BE2C (cell line): ENCODE measurements at regions not wholly inside any gene's neighbourhood (a gene's known extent, or its start where the extent isn't known, plus 50 kb on each side); places are given as distances from the start of the nearest gene placed in this dataset.

ENCODE experiments used
- DNase-seq: peaks from one replicate; pipeline ENCODE4 v3.0.0-alpha.2; 2020
- H3K27me3 ChIP-seq: fragments of 250-450 bp; sonication (Bioruptor Pico); 2 replicates; pipeline ENCODE4 v1.5.1; 2020; ENCODE audit warnings: mild to moderate bottlenecking
- H3K36me3 ChIP-seq: fragments of 250-450 bp; sonication (Bioruptor Pico); 2 replicates; pipeline ENCODE4 v1.5.1; 2020; ENCODE audit warnings: mild to moderate bottlenecking
- H3K4me1 ChIP-seq: fragments of 250-450 bp; sonication (Bioruptor Pico); 2 replicates; pipeline ENCODE4 v1.5.1; 2020
- H3K4me3 ChIP-seq: 2 replicates; pipeline ENCODE4 v1.5.1; 2011; ENCODE audit warnings: low read depth, low read length
- H3K9me3 ChIP-seq: fragments of 250-450 bp; sonication (Bioruptor Pico); 2 replicates; pipeline ENCODE4 v1.5.1; 2020
- CTCF ChIP-seq: IDR thresholded peaks from 2 replicates; pipeline ENCODE4 v1.5.1; 2012; ENCODE audit warnings: mild to moderate bottlenecking, low read depth, low read length

- no peak for TF ChIP-seq CTCF
- no peaks in the 10 kb centered on the region for H3K4me1 ChIP-seq
- H3K36me3 ChIP-seq: no peaks in the 10 kb centered on the region
- DNase-seq: no peak
- H3K4me3 ChIP-seq: no peak overlapping the region
- no peaks in the 10 kb centered on the region for H3K9me3 ChIP-seq
- no peaks in the 10 kb centered on the region for H3K27me3 ChIP-seq
Measured at GRCh38 chr2:194205568-194206227, 1451.3 kb upstream of the SLC39A10 start.

GRCh38 chr2:194203898-194204297 lies 1453.1 kb upstream of the SLC39A10 start:
- H3K27me3 ChIP-seq: no peaks in the 10 kb centered on the region
- no peak for TF ChIP-seq CTCF
- no peak overlapping the region for H3K4me3 ChIP-seq
- no peaks in the 10 kb centered on the region for H3K4me1 ChIP-seq
- no peaks in the 10 kb centered on the region for H3K36me3 ChIP-seq
- no peak for DNase-seq
- no peaks in the 10 kb centered on the region for H3K9me3 ChIP-seq

DNA sequence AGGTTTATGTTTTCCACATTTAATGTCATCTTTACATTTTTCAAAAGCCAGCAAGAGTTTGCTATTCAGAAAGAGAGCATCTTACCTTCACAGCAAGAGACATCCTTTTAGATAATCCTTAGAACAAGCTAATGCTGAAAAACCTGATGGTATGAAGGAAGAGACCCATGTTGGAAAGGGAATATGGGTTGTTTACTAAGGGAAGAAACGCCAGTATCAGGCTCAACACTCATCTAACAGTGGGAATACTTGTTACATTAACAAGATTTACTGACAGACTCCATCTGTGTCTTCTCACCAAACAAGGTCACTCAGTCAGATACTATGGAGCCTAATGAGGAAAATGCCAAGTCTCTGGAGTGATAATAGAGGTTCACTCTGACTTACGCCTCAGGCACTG lies 1474.1 kb upstream of the SLC39A10 start:
- no peaks in the 10 kb centered on the region for H3K27me3 ChIP-seq
- H3K36me3 ChIP-seq: no peaks in the 10 kb centered on the region
- no peak for DNase-seq
- no peaks in the 10 kb centered on the region for H3K4me1 ChIP-seq
- H3K9me3 ChIP-seq: no peaks in the 10 kb centered on the region
- no peak overlapping the region for H3K4me3 ChIP-seq
- TF ChIP-seq CTCF: no peak

DNA sequence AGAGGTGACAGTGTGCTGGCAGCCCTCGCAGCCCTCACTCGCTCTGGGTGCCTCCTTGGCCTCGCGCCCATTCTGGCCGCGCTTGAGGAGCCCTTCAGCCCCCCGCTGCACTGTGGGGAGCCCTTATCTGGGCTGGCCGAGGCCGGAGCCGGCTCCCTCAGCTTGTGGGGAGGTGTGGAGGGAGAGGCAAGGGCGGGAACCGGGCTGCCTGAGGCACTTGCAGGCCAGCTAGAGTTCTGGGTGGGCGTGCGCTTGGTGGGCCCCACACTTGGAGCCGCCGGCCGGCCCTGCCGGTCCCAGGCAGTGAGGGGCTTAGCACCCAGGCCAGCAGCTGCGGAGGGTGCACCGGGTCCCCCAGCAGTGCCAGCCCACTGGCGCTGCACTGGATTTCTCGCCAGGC lies 1480.9 kb upstream of the SLC39A10 start:
- no peaks in the 10 kb centered on the region; the same call in 1 of the 2 replicates for H3K9me3 ChIP-seq
- H3K27me3 ChIP-seq: no peaks in the 10 kb centered on the region
- H3K4me3 ChIP-seq: no peak overlapping the region
- no peak for TF ChIP-seq CTCF
- no peaks in the 10 kb centered on the region for H3K4me1 ChIP-seq
- DNase-seq: peak; percentile 4
- no peaks in the 10 kb centered on the region for H3K36me3 ChIP-seq

- H3K4me1 ChIP-seq: no peaks in the 10 kb centered on the region
- peak; percentile 71 for TF ChIP-seq CTCF
- peak; percentile 16 for DNase-seq
- H3K9me3 ChIP-seq: no peaks in the 10 kb centered on the region
- H3K27me3 ChIP-seq: no peaks in the 10 kb centered on the region
- no peak overlapping the region for H3K4me3 ChIP-seq
- no peaks in the 10 kb centered on the region for H3K36me3 ChIP-seq
Measured at GRCh38 chr2:194166818-194167217, 1490.2 kb upstream of the SLC39A10 start.

DNA sequence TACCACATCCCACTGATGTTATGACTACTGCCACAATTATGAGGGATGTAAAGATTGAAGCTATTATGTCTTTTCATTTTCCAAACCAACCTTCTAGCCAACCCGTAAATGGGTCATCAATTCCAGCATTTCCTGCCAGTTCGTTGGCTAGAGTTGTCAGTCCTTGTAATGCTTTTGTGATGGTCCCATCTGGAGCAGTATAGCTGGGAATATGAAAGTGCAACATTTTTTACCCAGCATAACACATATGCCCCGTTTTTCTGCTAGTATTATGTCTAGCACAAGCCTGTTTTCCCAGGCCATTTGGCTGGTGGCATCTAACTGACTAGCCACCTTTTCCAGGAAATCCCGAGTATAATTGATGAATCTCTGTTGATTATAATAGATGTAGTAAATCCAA lies 1501.6 kb upstream of the SLC39A10 start:
- Histone ChIP-seq H3K4me1 (no peaks in the 10 kb centered on the region), H3K4me3 (no peak overlapping the region), H3K27me3 (no peaks in the 10 kb centered on the region), H3K36me3 (no peaks in the 10 kb centered on the region), H3K9me3 (no peaks in the 10 kb centered on the region)
- TF ChIP-seq CTCF: no peak
- no peak for DNase-seq
